ENCODE measurements at regions not wholly inside any gene's neighbourhood (a gene's known extent, or its start where the extent isn't known, plus 50 kb on each side); places are given as distances from the start of the nearest gene placed in this dataset.

DNA sequence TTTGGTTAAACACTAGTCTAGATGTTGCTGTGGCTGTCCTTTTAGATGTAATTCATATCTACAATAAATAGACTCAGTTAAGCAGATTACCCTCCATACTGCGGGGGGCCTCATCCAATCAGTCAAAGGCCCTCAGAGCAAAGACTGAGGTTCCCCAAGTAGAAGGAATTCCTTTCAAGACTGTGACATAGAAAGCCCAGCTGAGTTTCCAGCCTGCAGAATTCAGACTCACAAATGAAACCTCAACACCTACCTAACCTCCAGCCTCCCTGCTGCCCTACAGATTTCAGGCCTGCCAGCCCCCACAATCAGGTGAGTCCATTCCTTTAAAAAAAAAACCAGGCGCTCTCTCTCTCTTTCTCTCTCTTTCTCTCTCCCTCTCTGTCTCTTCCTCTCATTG is 73.6 kb upstream of the NSMCE3 start:
- TF ChIP-seq, protein P1, sequence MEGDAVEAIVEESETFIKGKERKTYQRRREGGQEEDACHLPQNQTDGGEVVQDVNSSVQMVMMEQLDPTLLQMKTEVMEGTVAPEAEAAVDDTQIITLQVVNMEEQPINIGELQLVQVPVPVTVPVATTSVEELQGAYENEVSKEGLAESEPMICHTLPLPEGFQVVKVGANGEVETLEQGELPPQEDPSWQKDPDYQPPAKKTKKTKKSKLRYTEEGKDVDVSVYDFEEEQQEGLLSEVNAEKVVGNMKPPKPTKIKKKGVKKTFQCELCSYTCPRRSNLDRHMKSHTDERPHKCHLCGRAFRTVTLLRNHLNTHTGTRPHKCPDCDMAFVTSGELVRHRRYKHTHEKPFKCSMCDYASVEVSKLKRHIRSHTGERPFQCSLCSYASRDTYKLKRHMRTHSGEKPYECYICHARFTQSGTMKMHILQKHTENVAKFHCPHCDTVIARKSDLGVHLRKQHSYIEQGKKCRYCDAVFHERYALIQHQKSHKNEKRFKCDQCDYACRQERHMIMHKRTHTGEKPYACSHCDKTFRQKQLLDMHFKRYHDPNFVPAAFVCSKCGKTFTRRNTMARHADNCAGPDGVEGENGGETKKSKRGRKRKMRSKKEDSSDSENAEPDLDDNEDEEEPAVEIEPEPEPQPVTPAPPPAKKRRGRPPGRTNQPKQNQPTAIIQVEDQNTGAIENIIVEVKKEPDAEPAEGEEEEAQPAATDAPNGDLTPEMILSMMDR (IDR thresholded peaks at IDR 0.05; ENCODE audit: low read depth, low read length, missing control alignments) = no peak
- no peak overlapping the region for H3K4me3 ChIP-seq (ENCODE audit: low read depth, low read length)
- no peak for DNase-seq (ENCODE audit: low read depth)

DNA sequence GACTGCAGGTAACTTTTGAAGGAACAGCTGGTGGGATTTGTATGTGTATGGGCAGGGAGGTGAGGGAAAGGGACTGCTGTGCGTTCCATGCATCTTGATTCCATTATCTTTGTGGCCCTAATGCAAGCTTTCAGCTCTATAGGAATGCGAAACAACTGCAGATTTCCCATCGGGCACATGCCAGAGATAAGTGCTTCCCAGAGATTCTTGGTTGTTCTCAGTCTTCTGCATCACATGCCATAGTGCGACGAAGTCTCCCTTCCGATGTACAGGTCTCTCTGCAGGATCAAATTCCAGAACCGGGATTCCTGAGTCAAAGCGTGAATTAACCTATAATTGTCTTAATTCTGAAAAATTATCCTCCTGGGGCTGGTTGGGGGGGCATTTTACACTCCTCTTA is 72.6 kb upstream of the NSMCE3 start:
- TF ChIP-seq, protein P1 (IDR thresholded peaks at IDR 0.05; ENCODE audit: low read depth, low read length, missing control alignments) = no peak
- no peak for DNase-seq (ENCODE audit: low read depth)
- H3K4me3 ChIP-seq (ENCODE audit: low read depth, low read length) = no peak overlapping the region

DNA sequence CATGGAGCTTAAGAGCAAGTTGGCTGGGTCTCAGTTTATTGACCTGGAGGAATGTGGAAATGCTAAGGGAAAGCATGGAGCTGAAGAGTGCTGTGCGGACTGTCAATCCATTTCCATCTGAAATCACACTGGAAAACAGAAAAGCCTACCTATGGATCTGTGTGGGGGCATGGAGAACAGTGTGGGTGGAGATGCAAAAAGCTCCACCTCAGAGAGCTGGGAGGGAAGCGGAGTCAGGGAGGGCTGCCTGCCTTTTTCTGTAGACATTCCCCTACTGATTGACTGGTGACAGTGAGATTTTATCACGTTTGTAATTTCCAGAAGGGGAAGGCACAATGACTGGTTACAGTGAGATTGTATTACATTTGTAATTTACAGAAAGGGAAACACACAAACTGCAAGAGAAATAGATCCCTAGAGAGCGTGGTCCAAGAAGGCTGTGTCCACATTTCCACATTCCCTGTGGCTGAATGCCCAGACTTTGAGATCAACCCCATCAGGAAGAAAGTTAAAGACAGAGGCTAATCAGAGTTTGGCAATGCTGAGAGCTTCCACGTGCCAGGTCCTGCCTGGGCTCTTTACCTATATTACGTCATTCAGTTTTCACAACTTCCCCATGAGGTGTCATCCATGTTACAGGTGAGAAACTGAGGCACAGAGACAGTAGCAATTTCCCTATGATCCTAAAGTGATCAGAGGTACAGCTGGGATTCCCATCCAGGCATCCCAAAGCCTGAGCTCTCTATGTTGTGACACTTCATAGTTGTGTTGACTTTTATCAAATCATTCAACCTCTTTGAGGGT is 67.7 kb upstream of the NSMCE3 start:
- no peak overlapping the region for H3K4me3 ChIP-seq (ENCODE audit: low read depth, low read length)
- TF ChIP-seq, protein P1 (IDR thresholded peaks at IDR 0.05; ENCODE audit: low read depth, low read length, missing control alignments) = no peak
- DNase-seq (ENCODE audit: low read depth) = no peak

DNA sequence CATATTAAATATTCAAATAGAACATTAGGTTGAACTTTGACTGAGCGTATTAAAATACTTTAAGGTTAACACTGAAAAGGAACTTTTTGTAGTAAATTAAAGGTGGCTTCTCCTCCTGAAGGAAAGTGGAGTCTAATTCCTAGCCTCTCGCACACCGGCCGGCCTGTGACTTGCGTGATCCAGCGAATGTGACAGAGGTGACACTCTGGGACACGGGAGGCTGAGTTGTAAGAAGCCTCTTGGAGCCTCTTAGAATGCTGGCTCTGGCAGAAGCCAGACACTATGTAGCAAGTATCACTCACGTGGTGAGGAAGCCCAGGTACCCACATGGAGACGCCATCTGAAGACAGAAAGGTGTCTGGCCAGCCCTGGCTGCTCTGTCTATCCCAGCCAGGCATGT is 64.9 kb upstream of the NSMCE3 start:
- no peak for DNase-seq (ENCODE audit: low read depth)
- TF ChIP-seq, protein P1 (IDR thresholded peaks at IDR 0.05; ENCODE audit: low read depth, low read length, missing control alignments) = no peak
- H3K4me3 ChIP-seq (ENCODE audit: low read depth, low read length) = no peak overlapping the region

DNA sequence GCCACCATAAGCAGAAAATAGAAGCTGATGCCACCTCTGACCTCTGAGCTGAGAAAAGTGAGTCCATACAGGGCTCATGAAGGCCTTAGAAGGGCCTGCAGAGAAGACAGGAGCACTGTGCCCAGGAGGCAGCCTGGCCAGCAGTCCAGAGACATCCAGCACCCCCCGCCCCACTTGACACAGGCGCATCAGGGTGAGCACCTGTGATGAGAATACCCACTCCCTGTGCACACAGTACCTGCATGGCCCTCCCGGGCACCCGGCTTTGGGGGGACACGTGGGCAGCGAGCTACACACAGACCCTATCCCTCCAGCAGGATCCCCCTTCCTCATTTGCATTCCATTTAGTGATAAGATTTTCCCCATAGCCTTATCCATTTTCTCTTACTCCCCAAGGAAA is 63.6 kb upstream of the NSMCE3 start:
- no peak for DNase-seq (ENCODE audit: low read depth)
- H3K4me3 ChIP-seq (ENCODE audit: low read depth, low read length) = no peak overlapping the region
- TF ChIP-seq, protein P1 (IDR thresholded peaks at IDR 0.05; ENCODE audit: low read depth, low read length, missing control alignments) = no peak

DNA sequence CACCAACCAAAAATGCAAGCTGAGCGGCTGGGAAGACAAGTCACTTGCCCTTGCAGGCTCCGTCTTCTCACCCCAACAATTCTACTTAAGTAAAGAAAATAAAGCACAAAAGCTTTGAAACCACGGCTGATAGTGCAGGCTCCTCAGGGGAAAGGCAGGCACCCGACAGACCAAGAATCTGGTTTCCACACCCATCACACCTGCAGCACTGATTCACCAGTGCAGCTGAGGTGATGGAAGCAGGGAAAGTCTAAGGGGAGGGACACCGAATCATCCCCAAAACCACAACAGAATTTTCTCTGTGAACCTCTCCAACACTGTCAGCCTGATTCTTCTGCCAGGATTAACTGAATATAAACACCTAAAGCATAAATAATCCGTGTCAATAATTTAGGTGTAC is 62.0 kb upstream of the NSMCE3 start:
- DNase-seq (ENCODE audit: low read depth) = no peak
- no peak overlapping the region for H3K4me3 ChIP-seq (ENCODE audit: low read depth, low read length)
- TF ChIP-seq, protein P1 (IDR thresholded peaks at IDR 0.05; ENCODE audit: low read depth, low read length, missing control alignments) = no peak

DNA sequence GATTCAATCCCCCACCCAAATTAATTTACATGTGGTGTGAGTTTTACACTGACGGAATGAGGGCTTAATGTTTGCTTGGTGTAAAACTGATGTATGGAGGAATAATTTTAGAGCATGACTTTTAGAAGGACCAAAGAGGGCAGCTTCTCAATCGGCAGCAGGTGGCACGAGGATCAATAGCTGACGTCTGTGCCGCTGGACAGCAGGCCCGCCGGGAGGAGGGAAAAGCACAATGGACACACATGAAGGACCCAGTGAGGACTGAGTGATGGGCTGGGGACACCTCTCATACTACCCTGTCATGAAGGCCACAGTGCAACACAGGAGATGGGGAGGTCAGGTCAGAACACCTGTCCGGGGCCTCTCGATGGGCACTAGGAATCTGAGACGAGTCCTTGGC is 61.4 kb upstream of the NSMCE3 start:
- TF ChIP-seq, protein P1 (IDR thresholded peaks at IDR 0.05; ENCODE audit: low read depth, low read length, missing control alignments) = no peak
- H3K4me3 ChIP-seq (ENCODE audit: low read depth, low read length) = no peak overlapping the region
- no peak for DNase-seq (ENCODE audit: low read depth)
